HG03097 (cell line): ENCODE measurements at regions not wholly inside any gene's neighbourhood (a gene's known extent, or its start where the extent isn't known, plus 50 kb on each side); places are given as distances from the start of the nearest gene placed in this dataset.
"Not testable (repeated sequence)": the region's sequence is repeated elsewhere in the genome, so short reads cannot be mapped to it uniquely, and the experiment has no call there.

Source experiments
- ATAC-seq: cut with Tn5 transposase; IDR thresholded peaks from one replicate; pipeline ENCODE4 v1.9.1; 2021; ENCODE audit not compliant: unreplicated experiment, low FRiP score

DNA sequence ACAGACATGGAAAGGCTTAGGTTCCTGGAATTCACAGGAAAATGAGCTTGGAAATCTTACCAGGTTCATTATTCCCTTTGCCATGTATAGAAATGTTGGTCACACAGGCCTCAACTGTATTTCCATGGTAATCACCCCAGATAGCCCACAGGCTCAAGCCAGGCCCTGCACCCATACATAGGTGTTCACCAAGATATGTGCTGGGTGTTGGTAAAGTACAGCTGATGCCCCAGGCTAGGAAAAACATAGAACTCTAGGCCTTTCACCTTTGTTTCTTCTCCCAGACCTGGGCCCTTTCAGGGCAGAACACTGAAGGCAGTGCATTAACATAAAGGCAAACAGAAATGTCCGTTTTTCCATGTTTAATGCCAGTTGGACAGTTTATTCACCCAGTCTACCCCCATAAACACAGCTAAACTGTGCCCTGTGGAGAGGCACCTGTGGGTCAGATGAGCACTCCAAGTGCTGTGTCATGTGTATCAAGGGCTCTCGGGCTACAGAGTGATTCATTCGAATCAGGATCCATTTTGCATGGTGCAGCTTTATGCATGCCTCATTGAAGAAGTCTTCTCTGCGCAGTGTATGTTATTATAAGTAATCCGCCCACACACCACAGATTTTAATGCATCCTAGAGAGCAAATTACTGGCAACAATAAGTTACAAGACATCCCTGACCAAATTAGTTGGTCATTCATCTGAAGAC is 93.4 kb upstream of the SLC30A5 start:
- no peak for ATAC-seq

DNA sequence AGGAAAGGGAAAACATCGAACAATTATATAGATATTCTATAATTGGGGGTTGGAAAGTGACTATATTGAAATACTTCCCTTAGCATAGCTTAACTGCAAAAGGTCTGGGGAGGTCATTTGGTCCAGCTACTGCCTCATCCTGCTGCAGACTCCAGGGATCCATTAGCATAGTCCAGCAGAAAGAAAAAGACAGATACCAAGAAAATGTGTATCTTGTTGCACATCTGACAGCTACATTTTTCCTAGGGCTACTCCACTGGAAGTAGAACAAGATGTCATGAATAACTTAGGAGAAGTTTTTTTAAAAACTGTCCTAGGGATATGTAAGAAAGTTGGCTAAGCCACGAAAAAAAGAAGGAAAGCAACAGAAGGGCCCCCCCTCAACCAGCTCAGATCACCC is 92.9 kb upstream of the SLC30A5 start:
- no peak for ATAC-seq

DNA sequence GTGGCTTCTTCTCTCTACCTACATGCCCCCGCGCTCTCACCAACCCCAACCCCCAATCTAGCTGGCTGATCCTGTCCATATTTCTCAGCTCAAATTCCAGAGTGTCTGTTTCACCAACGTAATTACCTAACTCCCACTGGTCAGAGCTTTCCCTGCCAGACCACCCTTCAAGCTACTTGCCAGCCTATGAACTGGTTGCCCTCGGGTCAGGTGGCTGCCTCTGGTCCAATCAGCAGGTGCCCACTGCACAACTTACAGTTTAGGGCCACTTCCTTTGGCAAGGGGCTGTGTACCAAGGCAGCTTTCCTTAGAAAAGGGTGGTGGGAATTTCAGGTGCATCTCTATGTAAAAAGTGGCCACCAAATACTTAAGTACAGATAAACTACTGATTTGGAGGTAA is 92.2 kb upstream of the SLC30A5 start:
- ATAC-seq = no peak

DNA sequence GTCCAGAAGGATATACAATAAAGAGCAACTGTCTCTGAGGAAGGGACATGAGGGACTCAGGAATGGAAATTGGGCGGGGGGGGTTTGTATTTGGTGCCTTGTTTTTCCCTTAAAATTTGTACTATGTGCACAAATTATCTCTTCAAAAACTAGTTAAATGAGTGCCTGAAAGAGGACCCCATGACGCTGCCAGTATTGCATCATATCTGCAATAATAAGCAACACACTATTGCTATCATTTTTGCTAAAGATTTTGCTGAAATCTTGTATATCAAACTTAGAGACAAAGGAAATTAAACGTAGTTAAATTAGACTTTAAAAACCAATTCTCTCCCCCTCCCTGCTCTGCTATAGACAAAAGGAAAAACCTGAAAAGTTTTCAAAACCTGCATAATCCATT is 89.7 kb upstream of the SLC30A5 start:
- no peak for ATAC-seq

DNA sequence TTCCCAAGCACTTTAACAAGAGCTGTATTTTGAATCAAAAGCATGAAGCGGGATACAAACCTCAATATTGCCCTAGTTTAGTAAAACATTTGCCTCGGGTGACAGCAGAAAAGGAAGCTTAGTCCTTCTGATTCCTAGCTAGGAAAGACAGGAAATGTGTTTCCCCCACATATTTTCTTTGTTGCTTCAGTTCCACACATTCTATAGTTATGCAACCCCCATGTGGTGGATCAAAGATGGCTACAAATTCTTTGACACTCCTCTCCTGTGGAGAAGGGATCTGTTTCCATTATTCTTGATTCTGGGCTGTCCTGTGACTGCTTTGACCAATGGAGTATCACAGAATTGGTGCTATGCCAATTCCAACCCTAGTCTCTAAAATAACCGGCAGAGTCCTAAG is 89.1 kb upstream of the SLC30A5 start:
- no peak for ATAC-seq

DNA sequence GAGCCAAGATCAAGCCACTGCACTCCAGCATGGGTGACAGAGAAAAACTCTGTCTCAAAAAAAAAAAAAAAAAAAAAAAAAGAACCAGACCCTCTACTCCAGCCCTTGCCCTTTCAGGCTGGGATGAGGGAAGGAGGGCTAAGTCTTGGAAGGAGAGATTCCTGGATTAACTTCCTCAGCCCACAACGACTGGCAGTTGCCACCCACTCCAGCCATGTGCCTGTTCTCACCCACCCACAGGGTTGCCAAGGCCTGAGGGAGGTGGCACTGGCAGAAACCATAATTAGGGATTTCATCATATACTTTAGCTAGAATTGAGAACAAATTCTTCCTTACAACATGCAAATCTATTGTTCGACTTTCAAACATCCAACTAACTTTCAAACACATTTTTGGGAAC is 87.8 kb upstream of the SLC30A5 start:
- ATAC-seq = no peak

DNA sequence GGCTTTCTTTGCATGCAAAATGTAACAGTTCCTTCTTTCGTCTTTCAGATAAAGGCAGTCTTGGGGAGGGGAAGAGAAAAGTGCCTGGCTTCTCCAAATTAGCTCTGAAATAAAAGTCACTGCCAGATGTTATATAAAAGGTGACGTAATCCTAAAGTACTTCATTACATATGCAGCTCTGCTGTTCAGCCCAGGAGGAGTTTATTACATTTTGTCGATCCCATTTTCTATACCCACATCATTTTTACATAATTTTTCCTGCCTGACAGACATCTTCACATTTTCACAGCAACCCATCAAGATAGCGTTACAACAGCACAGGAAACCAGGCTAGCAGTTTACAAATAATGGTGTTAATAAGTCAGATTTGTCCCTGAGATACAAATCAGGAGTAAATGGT is 86.7 kb upstream of the SLC30A5 start:
- ATAC-seq = no peak

DNA sequence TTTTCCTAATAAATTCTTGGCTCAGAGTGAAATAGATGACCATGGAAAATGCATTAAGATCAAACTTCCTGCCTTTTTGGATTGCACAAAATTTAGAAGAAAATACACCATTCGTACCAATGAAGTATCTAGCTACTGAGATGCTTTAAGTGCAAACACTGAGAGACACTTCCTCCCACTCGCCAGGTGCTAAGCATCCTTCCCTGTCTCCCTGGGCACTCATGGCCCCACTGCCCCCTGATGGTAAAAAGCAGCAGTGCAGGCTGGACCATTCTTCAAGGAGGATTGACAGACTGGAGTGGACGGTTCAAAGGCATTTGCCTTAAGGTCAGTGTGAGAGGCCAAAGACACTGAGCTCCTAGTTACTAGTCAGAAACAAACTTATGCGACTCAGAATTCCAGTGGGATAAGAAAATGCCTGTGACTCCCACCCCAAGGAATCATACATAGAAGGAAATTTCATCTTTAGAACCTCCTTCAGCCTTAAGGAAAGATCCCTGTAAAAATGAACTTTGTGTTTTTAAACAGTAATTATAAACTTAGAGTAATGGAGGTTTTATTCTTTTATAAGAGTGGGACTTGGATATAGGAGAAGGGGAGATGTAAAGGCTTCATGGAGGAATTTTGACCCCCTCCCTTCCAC is 86.0 kb upstream of the SLC30A5 start:
- ATAC-seq = no peak

DNA sequence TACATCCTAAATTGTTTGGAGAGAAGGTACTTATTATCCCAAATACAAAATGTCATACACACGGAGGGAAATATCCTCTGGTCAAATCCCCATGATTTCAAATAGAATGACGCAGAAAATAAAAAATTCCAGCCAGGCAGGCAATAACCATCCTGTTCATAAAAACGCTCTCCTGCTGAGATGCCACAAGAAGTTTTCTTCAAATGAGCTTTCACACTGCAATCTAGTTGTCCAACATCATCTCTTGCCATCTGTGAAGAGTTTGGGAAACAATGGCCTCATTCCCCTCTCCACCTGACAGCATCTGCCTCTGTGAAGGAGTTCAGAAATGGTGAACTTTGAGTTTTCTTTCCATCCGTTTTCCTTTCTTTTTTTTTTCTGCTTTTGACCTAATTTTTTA is 83.3 kb upstream of the SLC30A5 start:
- no peak for ATAC-seq

DNA sequence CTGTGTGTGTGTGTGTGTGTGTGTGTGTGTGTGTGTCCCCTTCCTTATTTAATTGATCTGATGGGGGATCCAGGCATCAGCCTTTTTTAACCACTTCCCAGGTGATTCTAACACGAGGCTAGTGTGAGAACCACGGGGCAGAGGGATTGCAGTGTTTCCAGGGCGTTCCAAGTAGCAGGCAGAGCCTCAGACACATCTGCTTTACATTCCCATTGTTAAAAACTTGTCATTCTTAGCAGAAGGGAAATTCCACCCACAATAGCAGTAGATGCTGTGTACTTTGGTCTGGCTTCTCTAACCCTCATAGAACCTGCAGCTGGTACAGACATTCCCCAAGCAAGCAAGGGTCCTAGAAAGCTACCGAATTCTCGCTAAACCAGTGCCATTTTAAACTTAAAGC is 81.9 kb upstream of the SLC30A5 start:
- ATAC-seq = no peak

DNA sequence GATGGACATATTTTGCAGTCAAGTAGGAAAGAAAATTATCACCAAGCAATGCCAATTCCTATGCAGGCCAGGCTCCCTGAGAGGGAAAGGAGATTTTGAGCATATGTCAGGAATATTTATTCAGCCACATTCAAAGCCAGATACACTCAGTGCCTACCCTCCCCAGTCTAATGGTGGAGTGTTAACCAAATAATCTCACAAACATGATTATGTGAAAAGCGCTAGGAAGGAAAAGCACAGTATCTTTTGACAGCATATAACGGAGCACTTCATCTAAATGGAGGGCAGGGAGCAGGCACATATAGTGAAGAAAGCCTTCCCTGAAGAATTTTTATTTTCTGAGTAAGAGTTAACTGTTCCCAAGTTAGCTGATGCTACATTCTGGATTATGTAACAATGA is 80.3 kb upstream of the SLC30A5 start:
- ATAC-seq = no peak

DNA sequence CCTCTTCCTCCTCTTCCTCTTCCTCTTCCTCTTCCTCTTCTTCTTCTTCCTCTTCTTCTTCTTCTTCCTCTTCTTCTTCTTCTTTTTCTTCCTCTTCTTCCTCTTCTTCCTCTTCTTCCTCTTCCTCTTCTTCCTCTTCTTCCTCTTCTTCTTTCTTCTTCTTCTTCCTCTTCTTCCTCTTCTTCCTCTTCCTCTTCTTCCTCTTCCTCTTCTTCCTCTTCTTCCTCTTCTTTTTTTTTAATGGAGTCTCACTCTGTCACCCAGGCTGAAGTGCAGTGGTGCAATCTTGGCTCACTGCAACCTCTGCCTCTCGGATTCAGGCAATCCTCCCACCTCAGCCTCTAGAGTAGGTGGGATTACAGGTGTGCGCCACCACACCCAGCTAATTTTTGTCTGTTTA is 79.8 kb upstream of the SLC30A5 start:
- not testable (repeated sequence) for ATAC-seq

DNA sequence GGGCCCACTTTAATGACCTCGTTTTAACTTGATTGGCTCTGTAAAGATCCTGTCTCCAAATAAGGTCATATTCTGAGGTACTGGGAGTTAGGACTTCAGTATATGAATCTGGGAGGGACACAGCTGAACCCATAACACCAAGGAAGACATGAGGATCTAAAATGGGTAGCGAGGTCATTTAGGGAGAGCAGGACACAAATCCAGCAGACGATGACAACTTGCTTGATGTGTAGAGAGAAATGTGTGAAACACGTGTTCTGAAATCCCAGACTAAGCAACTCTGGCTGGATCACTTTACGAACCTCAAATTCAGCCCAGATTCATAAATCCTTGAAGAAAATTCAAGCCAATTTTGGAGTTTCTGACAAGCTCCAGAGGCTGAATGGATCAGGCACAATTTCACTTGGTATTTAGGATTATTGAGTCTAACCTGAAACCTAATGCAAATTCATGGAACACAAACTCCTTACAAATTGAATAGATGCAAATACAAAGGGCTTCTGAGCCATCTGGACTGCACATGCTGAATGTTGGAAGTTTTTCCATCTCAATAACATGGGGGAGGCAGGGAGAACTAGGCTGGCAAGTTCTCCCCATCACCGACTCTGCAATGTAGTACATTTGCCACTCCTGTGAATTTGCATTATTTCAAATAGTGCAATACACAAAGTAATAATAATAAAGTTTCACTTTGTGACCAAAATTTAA is 74.0 kb upstream of the SLC30A5 start:
- ATAC-seq = no peak

DNA sequence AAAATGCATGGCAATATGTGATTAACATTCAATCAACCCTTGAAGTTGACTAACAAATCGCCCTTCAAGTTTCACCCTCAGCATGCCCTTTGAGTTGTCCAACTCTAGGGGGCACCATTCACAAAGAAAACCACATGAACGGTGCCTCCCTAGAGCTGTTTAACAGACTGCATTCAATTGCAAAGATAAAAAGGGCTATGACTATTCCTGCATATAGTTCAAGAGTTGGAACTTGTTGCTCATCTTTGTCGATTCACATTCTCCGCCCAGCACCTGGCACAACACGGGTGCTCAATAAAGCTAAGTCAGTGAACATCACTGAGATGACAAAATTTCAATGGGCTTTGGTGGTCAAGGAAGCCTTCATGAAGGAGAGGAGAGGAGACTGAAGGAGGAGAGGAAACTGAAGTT is 69.6 kb upstream of the SLC30A5 start:
- ATAC-seq = no peak

DNA sequence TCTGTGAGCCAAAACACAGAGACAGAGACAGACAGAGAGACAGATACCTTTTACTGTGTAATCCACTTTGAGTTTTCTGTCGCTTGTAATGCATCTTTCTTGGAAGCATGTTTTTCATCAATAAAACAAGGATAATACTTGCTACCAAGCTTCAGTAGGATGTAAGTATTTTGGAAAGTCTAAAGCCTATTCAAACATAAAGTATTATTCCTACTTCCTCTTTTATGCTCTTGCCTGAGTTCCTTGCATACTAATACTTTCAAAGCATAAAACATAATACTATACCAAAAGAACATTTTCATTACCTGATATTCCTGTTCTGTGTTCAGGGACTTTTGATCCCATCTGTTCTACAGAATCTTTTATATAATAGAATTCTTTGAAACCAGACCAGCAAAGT is 64.5 kb upstream of the SLC30A5 start:
- no peak for ATAC-seq

DNA sequence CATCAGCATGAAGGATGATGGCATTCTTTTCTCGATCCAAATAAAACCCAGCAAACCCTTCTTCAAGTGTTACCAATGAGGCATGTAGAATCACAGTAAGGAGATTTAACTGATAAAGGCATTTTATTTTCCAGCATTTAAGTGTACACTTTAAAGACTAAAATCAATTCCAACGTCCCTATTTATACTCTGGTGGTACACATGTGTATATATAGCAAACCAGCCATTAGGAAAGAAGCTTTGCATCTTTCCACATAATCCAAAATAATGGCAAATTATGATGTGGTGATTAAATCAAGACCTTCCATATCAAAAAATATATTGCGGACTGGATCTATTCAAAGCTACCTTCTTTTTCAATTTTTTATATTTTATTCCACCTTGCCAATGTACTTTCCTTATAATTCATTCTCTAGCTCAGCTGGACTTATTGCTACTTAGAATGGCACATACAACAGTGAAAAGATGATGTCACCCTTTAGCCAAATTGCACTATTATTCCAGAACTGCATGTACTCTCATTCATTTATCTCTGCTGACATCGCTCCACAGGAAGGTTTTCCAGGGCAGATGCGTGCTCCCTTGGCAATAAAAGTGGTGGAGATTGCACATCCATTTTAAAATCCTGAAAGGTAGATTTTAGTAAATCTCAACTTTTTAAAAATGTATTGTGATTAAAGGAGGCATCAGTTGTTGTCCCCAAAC is 63.3 kb upstream of the SLC30A5 start:
- no peak for ATAC-seq

DNA sequence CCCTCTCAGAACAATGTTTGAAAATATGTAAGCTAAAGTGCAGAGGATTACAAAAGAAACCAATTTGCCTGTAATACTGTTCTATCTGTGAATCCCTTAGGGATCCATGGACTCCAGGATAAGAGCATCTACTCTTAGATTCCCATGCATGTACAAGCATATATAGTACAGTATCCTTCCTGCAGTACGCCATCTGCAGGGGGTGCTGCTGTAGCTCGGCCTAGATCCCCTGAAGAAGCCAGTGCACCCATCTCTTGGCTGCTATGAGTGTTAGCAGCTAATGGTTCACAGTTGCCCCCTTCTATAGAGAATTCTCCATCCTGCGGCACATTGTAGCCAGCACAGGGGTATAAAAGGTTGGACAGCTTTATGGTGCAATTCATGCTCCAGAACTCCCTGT is 61.8 kb upstream of the SLC30A5 start:
- no peak for ATAC-seq

DNA sequence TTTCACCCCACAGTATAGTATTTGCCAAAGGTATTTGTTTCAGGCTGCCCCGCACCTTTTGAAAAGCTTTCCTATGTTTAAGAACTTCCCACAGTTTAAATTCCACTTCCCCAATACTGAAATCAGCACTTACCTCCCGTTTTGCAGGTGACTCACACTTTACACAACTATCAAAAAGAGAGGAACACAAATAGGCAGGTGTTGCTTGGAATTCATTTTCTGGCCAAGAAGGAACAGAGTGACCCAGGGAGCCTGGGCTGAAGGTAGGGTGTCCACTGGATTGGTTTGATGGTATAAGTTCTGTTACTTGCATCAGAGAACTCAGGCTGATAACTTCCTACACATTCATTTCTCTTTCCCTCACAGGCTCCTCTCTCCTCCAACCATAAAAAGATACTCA is 60.1 kb upstream of the SLC30A5 start:
- no peak for ATAC-seq

DNA sequence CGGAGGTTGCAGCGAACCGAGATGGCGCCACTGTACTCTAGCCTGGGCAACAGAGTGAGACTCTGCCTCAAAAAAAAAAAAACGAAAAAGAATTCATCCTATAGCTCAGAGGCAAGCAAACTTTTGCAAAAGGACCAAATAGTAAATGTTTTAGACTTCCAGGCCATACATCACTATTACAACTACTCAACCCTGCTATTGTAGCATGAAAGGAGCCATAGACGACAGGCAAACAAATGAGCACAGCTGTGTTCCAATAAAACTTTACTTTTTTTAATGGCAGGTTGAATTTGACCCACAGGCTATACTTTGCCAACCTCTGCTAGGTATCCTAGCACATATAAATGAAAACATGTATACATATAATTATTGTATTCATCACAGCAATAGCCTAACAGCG is 58.9 kb upstream of the SLC30A5 start:
- no peak for ATAC-seq

DNA sequence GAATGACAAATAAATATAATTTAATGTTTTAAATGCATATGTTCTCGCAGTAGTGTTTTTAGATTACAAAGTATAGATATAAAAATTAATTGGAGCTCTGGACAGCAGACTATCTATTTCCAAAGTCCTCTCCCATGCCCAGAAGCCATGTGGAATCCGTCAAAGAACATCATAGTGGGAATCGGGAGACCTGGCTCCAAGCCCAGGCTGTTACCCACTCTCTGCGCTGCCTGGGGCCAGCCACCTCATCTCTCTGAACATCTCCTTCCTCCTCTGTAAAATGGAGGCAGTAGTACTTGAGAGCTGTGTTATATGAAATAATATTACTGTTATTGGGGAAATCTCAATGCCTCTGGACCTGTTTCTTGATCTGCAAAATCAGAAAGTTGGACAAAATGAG is 58.1 kb upstream of the SLC30A5 start:
- no peak for ATAC-seq

DNA sequence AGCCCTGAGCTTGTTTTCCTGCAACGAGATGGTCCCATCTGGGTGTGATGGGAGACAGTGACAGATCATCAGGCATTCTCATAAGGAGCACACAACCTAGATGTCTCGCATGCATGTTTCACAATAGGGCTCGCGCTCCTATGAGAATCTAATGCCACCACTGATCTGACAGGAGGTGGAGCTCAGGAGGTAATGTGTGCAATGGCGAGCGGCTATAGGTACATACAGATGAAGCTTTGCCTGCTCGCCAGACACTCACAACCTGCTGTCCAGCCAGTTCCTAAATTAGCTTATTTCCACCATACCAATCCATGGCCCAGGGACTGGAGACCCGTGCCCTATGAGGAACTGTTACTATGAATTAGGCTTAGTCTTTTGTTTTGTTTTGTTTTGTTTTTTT is 55.3 kb upstream of the SLC30A5 start:
- no peak for ATAC-seq
